HCT116 (cell line): ENCODE measurements at regions not wholly inside any gene's neighbourhood (a gene's known extent, or its start where the extent isn't known, plus 50 kb on each side); places are given as distances from the start of the nearest gene placed in this dataset.

Experiments
- ATAC-seq: fragments of 200-7000 bp; cut with Tn5 transposase; 2 replicates; pipeline ENCODE4 v1.9.1; 2020; ENCODE audit warnings: mild to moderate bottlenecking, moderate library complexity
- BruUV-seq: library from RNA; stranded (reverse); fragments of 400-500 nt; replicated peaks from 2 replicates; lab custom pipeline; 2021; lab: Mats Ljungman, UMichigan
- CTCF ChIA-PET: fragments of 300-600 bp; sonication (Branson Sonifier 250); formaldehyde crosslinking; loops from one replicate; lab custom pipeline; 2021; ENCODE audit warnings: antibody characterized with exemption; lab: Charles Lee
- POLR2A ChIA-PET: fragments of 300-600, 350-600 bp; sonication (Branson Sonifier 250); formaldehyde crosslinking; loops from one replicate; lab custom pipeline; 2021; ENCODE audit warnings: antibody characterized with exemption; lab: Charles Lee
- RAD21 ChIA-PET, 2 experiments: fragments of 300-600 bp; sonication (Branson Sonifier 250); formaldehyde crosslinking; loops; one replicate each; lab custom pipeline; 2023; ENCODE audit warnings: low total read pairs in 2 of 2; ENCODE audit not compliant: uncharacterized antibody in 2 of 2, unreplicated experiment in 2 of 2, low non-redundant PET in 1 of 2; lab: Charles Lee
- DNase-seq: peaks from one replicate; pipeline ENCODE4 v3.0.0-alpha.2; 2010; ENCODE audit warnings: low read depth, low spot score
- H2AFZ ChIP-seq: fragments of 200-600 bp; shearing (Covaris generic), sonication (generic); 2 replicates; pipeline ENCODE4 v1.6.1; 2017; ENCODE audit warnings: low read depth, mixed run types, mixed read lengths, antibody characterized with exemption, low read length; ENCODE audit not compliant: poor library complexity, severe bottlenecking
- H3K27ac ChIP-seq: 2 replicates; pipeline ENCODE4 v1.5.1; 2012; ENCODE audit warnings: low read depth, low read length
- H3K27me3 ChIP-seq: fragments of 200-600 bp; sonication (generic); 2 replicates; pipeline ENCODE4 v1.6.1; 2016; ENCODE audit warnings: mixed run types, low read length, mixed read lengths; ENCODE audit not compliant: insufficient read depth
- H3K36me3 ChIP-seq, 2 experiments: fragments of 200-500 bp in 1 of 2; fragments of 200-600 bp in 1 of 2; sonication (Bioruptor generic) in 1 of 2; sonication (generic) in 1 of 2; 2 replicates each; pipeline versions ENCODE4 v1.5.1 to v1.6.1; 2014 to 2016; ENCODE audit warnings: low read length in 2 of 2, inconsistent platforms in 1 of 2, mixed read lengths in 1 of 2, mixed run types in 1 of 2; ENCODE audit not compliant: insufficient read depth in 2 of 2, control insufficient read depth in 1 of 2
- H3K4me1 ChIP-seq, 2 experiments: fragments of 200-600 bp in 1 of 2; sonication (generic) in 1 of 2; 2 replicates each; pipeline versions ENCODE4 v1.5.1 to v1.6.1; 2012 to 2017; ENCODE audit warnings: low read length in 2 of 2, inconsistent platforms in 1 of 2, mild to moderate bottlenecking in 1 of 2, mixed read lengths in 1 of 2, mixed run types in 1 of 2, moderate library complexity in 1 of 2; ENCODE audit not compliant: insufficient read depth in 2 of 2, control insufficient read depth in 1 of 2
- H3K4me2 ChIP-seq: fragments of 200-600 bp; sonication (generic); 2 replicates; pipeline ENCODE4 v1.6.1; 2017; ENCODE audit warnings: mixed run types, low read length, mixed read lengths
- H3K4me3 ChIP-seq, 2 experiments: fragments of 200-600 bp in 1 of 2; sonication (generic) in 1 of 2; replicated peaks in 1 of 2; 2 replicates each; pipeline ENCODE4 v1.5.1; 2011 to 2016; ENCODE audit warnings: low read length in 2 of 2, control low read depth in 1 of 2, low read depth in 1 of 2, mild to moderate bottlenecking in 1 of 2, mixed read lengths in 1 of 2, mixed run types in 1 of 2
- H3K79me2 ChIP-seq: fragments of 200-600 bp; sonication (generic); 2 replicates; pipeline ENCODE4 v1.6.1; 2017; ENCODE audit warnings: mild to moderate bottlenecking, mixed run types, low read length, moderate library complexity, mixed read lengths; ENCODE audit not compliant: insufficient read depth
- H3K9ac ChIP-seq: fragments of 200-600 bp; sonication (generic); 2 replicates; pipeline ENCODE4 v1.6.1; 2016; ENCODE audit warnings: low read length, mixed read lengths
- H3K9me2 ChIP-seq: fragments of 200-600 bp; sonication (generic), shearing (Covaris generic); 2 replicates; pipeline ENCODE4 v1.6.1; 2017; ENCODE audit warnings: mixed run types, mild to moderate bottlenecking, moderate library complexity; ENCODE audit not compliant: insufficient read depth
- H3K9me3 ChIP-seq, 2 experiments: fragments of 200-500 bp in 1 of 2; fragments of 200-600 bp in 1 of 2; sonication (Bioruptor generic) in 1 of 2; sonication (generic) in 1 of 2; 2 replicates each; pipeline ENCODE4 v1.6.1; 2014 to 2017; ENCODE audit warnings: low read length in 2 of 2, mixed read lengths in 2 of 2, inconsistent platforms in 1 of 2, low read depth in 1 of 2, mild to moderate bottlenecking in 1 of 2, mixed run types in 1 of 2, moderate library complexity in 1 of 2; ENCODE audit not compliant: control insufficient read depth in 1 of 2, insufficient read depth in 1 of 2
- H4K20me1 ChIP-seq: fragments of 200-600 bp; sonication (generic), shearing (Covaris generic); 2 replicates; pipeline ENCODE4 v1.6.1; 2017; ENCODE audit warnings: mixed run types, mild to moderate bottlenecking, moderate library complexity; ENCODE audit not compliant: insufficient read depth
- EGR1 ChIP-seq: IDR thresholded peaks from 2 replicates; pipeline ENCODE4 v1.6.1; 2012; ENCODE audit warnings: low read depth
- EZH2phosphoT487 ChIP-seq: fragments of 200-600 bp; IDR thresholded peaks from 2 replicates; pipeline ENCODE4 v1.6.1; 2018; ENCODE audit warnings: antibody characterized with exemption, borderline replicate concordance
- SIN3A ChIP-seq: IDR thresholded peaks from 2 replicates; pipeline ENCODE4 v1.6.1; 2012; ENCODE audit warnings: low read depth
- SP1 ChIP-seq: IDR thresholded peaks from 2 replicates; pipeline ENCODE4 v1.6.1; 2012; ENCODE audit warnings: low read depth
- ZFX ChIP-seq: fragments of 450-650 bp; IDR thresholded peaks from 2 replicates; pipeline ENCODE4 v1.6.1; 2017
- ZNF274 ChIP-seq: fragments of 200-500 bp; sonication (Bioruptor generic); IDR thresholded peaks from 2 replicates; pipeline ENCODE4 v1.6.1; 2014; ENCODE audit warnings: mild to moderate bottlenecking, low read depth, low read length, inconsistent platforms
- intact Hi-C: fragments of 100-400 bp; cut with micrococcal nuclease; formaldehyde crosslinking; loops from 2 replicates; pipeline ENCODE4 v1.10.0; 2022
- TF ChIP-seq, protein P1 (sequence below): IDR thresholded peaks from 2 replicates; pipeline ENCODE4 v1.6.1; 2012
- TF ChIP-seq, protein P2 (sequence below): IDR thresholded peaks from 2 replicates; pipeline ENCODE4 v1.6.1; 2012; ENCODE audit warnings: low read depth

DNA sequence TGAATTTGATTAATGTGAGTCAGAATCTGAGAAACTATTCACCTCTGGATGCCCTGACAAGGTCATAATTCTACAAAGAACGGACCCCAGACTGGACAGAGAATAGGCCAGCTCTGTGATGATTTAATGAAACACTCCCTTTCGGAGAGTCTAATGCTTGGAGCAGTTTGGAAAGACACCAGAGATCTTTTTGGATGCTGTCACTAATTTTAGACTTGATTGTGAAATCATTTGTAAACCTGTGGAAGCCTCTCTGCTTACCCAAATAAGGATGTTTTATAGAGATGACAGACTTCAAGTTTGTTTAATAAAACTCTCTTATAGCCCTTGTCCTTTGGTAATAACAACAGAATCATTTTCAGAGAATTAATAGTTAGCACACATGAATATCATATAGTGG is 83.5 kb downstream of the MYL12B start:
- no peak for DNase-seq
- POLR2A ChIA-PET, result no interaction called here
- no peaks in the 10 kb centered on the region for H4K20me1 ChIP-seq

DNA sequence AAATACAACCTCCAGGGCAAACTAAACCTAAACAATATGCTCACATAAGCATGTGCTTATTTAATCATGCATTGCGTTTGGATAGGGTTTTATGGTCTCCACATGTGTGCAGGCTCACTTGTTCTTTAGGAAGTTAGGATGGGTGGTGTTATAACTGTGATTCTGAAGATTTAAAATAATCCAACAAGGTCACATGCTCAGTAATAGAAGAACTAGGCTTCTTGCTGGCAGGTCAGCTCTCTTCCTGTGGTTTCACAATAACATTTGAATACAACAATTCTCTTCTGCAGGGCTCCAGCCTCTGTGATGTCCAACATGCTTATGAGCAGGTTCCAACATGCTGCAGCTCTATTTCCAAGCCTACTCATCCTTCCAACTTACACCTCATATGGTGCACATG is 84.0 kb downstream of the MYL12B start:
- Histone ChIP-seq H3K36me3 (no peaks in the 10 kb centered on the region), H3K27ac (no peak overlapping the region), H2AFZ (no peak overlapping the region), H3K4me2 (no peak overlapping the region), H3K79me2 (no peaks in the 10 kb centered on the region), H3K9me2 (no peaks in the 10 kb centered on the region), H3K27me3 (no peaks in the 10 kb centered on the region), H3K4me3 (no peak overlapping the region), H3K9me3 (no peaks in the 10 kb centered on the region), H3K9ac (no peak overlapping the region), H3K4me1 (peaks cover 9 to 10% of the 10 kb centered on the region in 2 experiments), H4K20me1 (no peaks in the 10 kb centered on the region)
- ChIA-PET RAD21 (no interaction called here), POLR2A (no interaction called here), CTCF (no interaction called here)
- BruUV-seq, result no TSS peak
- DNase-seq (no peak), ATAC-seq (no peak)
- intact Hi-C loops, result no loop called here
- no peak for TF ChIP-seq SP1
- TF ChIP-seq EGR1, result no peak
- TF ChIP-seq, protein P1, sequence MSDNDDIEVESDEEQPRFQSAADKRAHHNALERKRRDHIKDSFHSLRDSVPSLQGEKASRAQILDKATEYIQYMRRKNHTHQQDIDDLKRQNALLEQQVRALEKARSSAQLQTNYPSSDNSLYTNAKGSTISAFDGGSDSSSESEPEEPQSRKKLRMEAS, result no peak
- TF ChIP-seq ZNF274, result no peak
- no peak for TF ChIP-seq EZH2phosphoT487
- TF ChIP-seq ZFX, result no peak
- TF ChIP-seq, protein P2, sequence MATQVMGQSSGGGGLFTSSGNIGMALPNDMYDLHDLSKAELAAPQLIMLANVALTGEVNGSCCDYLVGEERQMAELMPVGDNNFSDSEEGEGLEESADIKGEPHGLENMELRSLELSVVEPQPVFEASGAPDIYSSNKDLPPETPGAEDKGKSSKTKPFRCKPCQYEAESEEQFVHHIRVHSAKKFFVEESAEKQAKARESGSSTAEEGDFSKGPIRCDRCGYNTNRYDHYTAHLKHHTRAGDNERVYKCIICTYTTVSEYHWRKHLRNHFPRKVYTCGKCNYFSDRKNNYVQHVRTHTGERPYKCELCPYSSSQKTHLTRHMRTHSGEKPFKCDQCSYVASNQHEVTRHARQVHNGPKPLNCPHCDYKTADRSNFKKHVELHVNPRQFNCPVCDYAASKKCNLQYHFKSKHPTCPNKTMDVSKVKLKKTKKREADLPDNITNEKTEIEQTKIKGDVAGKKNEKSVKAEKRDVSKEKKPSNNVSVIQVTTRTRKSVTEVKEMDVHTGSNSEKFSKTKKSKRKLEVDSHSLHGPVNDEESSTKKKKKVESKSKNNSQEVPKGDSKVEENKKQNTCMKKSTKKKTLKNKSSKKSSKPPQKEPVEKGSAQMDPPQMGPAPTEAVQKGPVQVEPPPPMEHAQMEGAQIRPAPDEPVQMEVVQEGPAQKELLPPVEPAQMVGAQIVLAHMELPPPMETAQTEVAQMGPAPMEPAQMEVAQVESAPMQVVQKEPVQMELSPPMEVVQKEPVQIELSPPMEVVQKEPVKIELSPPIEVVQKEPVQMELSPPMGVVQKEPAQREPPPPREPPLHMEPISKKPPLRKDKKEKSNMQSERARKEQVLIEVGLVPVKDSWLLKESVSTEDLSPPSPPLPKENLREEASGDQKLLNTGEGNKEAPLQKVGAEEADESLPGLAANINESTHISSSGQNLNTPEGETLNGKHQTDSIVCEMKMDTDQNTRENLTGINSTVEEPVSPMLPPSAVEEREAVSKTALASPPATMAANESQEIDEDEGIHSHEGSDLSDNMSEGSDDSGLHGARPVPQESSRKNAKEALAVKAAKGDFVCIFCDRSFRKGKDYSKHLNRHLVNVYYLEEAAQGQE, result no peak

More for the DNA sequence above, 83.5 kb downstream of the MYL12B start:
- Histone ChIP-seq H3K27me3 (no peaks in the 10 kb centered on the region), H3K9me2 (no peaks in the 10 kb centered on the region), H3K4me3 (no peak overlapping the region), H3K27ac (no peak overlapping the region), H3K4me1 (peaks cover 5 to 8% of the 10 kb centered on the region in 2 experiments), H3K36me3 (no peaks in the 10 kb centered on the region), H3K9me3 (no peaks in the 10 kb centered on the region), H2AFZ (no peak overlapping the region), H3K4me2 (no peak overlapping the region), H3K9ac (no peak overlapping the region), H3K79me2 (no peaks in the 10 kb centered on the region)
- intact Hi-C loops, result no loop called here
- CTCF ChIA-PET, result no interaction called here
- no peak for ATAC-seq
- no peak for TF ChIP-seq SIN3A
- TF ChIP-seq EZH2phosphoT487, result no peak
- RAD21 ChIA-PET, result no interaction called here
- no TSS peak for BruUV-seq
